Activated CD8-positive, alpha-beta T cell treated with anti-CD3 and anti-CD28 coated beads for 36 hours (primary cell): ENCODE measurements at regions not wholly inside any gene's neighbourhood (a gene's known extent, or its start where the extent isn't known, plus 50 kb on each side); places are given as distances from the start of the nearest gene placed in this dataset.

ENCODE experiments used
- ATAC-seq: fragments of 200-7000 bp; cut with Tn5 transposase; one replicate; pipeline ENCODE4 v1.10.0; 2021; ENCODE audit warnings: mild to moderate bottlenecking, moderate library complexity
- CTCF ChIA-PET: fragments of 350-600 bp; sonication (Branson Sonifier 250); formaldehyde crosslinking; loops from one replicate; lab custom pipeline; 2021; ENCODE audit warnings: antibody characterized with exemption; lab: Charles Lee
- POLR2A ChIA-PET: fragments of 350-600 bp; sonication (Branson Sonifier 250); formaldehyde crosslinking; loops from one replicate; lab custom pipeline; 2021; ENCODE audit warnings: antibody characterized with exemption; lab: Charles Lee
- DNase-seq: peaks from one replicate; pipeline ENCODE4 v3.0.0-alpha.2; 2020
- H3K27ac Mint-ChIP-seq: one replicate; pipeline ENCODE4 v1.8.0; 2021; ENCODE audit warnings: mild to moderate bottlenecking, mixed read lengths
- H3K27me3 Mint-ChIP-seq: one replicate; pipeline ENCODE4 v1.8.0; 2021; ENCODE audit warnings: mixed read lengths
- H3K36me3 Mint-ChIP-seq: one replicate; pipeline ENCODE4 v1.8.0; 2021; ENCODE audit warnings: low read depth, mixed read lengths
- H3K4me1 Mint-ChIP-seq: one replicate; pipeline ENCODE4 v1.8.0; 2021; ENCODE audit warnings: low read depth, mixed read lengths
- H3K4me3 Mint-ChIP-seq: one replicate; pipeline ENCODE4 v1.8.0; 2021; ENCODE audit warnings: mild to moderate bottlenecking, moderate library complexity, mixed read lengths
- H3K9me3 Mint-ChIP-seq: one replicate; pipeline ENCODE4 v1.8.0; 2021; ENCODE audit warnings: mixed read lengths
- CTCF ChIP-seq: fragments of 200-600 bp; IDR thresholded peaks from one replicate; pipeline ENCODE4 v1.8.0; 2022; ENCODE audit warnings: antibody characterized with exemption, mild to moderate bottlenecking
- intact Hi-C: fragments of 100-400 bp; cut with micrococcal nuclease; formaldehyde crosslinking; loops from one replicate; pipeline ENCODE4 v1.10.0; 2022

GRCh38 chr15:62421289-62421688 is 256.2 kb upstream of the C2CD4B start:
- intact Hi-C loops, result no loop called here
- ChIA-PET CTCF (no interaction called here), POLR2A (no interaction called here)
- H3K4me1 Mint-ChIP-seq, result no peaks in the 10 kb centered on the region
- TF ChIP-seq CTCF, result no peak
- ATAC-seq (no peak), DNase-seq (no peak)
- no peaks in the 10 kb centered on the region for H3K9me3 Mint-ChIP-seq
- peaks cover 3% of the 10 kb centered on the region for H3K27me3 Mint-ChIP-seq
- H3K27ac Mint-ChIP-seq, result no peak overlapping the region
- no peaks in the 10 kb centered on the region for H3K36me3 Mint-ChIP-seq
- no peak overlapping the region for H3K4me3 Mint-ChIP-seq

- Mint-ChIP-seq H3K9me3 (no peaks in the 10 kb centered on the region), H3K27ac (no peak overlapping the region), H3K4me3 (no peak overlapping the region), H3K27me3 (no peaks in the 10 kb centered on the region), H3K4me1 (no peaks in the 10 kb centered on the region), H3K36me3 (no peaks in the 10 kb centered on the region)
- no peak for DNase-seq
- CTCF ChIA-PET, result no interaction called here
- TF ChIP-seq CTCF, result no peak
- POLR2A ChIA-PET, result no interaction called here
- no peak for ATAC-seq
- intact Hi-C loops, result no loop called here
Observed at GRCh38 chr15:62426387-62426956, 261.4 kb upstream of the C2CD4B start.

GRCh38 chr15:62428259-62428658 is 263.2 kb upstream of the C2CD4B start:
- no peaks in the 10 kb centered on the region for H3K4me1 Mint-ChIP-seq
- H3K9me3 Mint-ChIP-seq, result no peaks in the 10 kb centered on the region
- DNase-seq, result no peak
- H3K27me3 Mint-ChIP-seq, result no peaks in the 10 kb centered on the region
- H3K27ac Mint-ChIP-seq, result no peak overlapping the region
- intact Hi-C loops, result no loop called here
- ChIA-PET POLR2A (interaction anchor here (0.6 kb wide), 1 partner anchor 35 kb away, joined by 3 read pairs; no protein-coding TSS in a partner anchor), CTCF (no interaction called here)
- ATAC-seq, result no peak
- H3K4me3 Mint-ChIP-seq, result no peak overlapping the region
- no peaks in the 10 kb centered on the region for H3K36me3 Mint-ChIP-seq
- TF ChIP-seq CTCF, result no peak

GRCh38 chr15:62428851-62429598 is 263.9 kb upstream of the C2CD4B start:
- H3K27ac Mint-ChIP-seq, result no peak overlapping the region
- ATAC-seq, result no peak
- TF ChIP-seq CTCF, result no peak
- H3K4me3 Mint-ChIP-seq, result no peak overlapping the region
- DNase-seq, result no peak
- H3K36me3 Mint-ChIP-seq, result no peaks in the 10 kb centered on the region
- POLR2A ChIA-PET, result no interaction called here
- CTCF ChIA-PET, result interaction anchor here (1.2 kb wide), 1 partner anchor 12 kb away, joined by 3 read pairs; no protein-coding TSS in a partner anchor
- H3K4me1 Mint-ChIP-seq, result no peaks in the 10 kb centered on the region
- no peaks in the 10 kb centered on the region for H3K9me3 Mint-ChIP-seq
- H3K27me3 Mint-ChIP-seq, result no peaks in the 10 kb centered on the region
- intact Hi-C loops, result no loop called here

GRCh38 chr15:62430056-62430455 is 265.0 kb upstream of the C2CD4B start:
- DNase-seq, result no peak
- H3K36me3 Mint-ChIP-seq, result no peaks in the 10 kb centered on the region
- no peak for ATAC-seq
- H3K27ac Mint-ChIP-seq, result no peak overlapping the region
- ChIA-PET CTCF (no interaction called here), POLR2A (no interaction called here)
- no peaks in the 10 kb centered on the region for H3K4me1 Mint-ChIP-seq
- H3K4me3 Mint-ChIP-seq, result no peak overlapping the region
- no peak for TF ChIP-seq CTCF
- no peaks in the 10 kb centered on the region for H3K9me3 Mint-ChIP-seq
- intact Hi-C loops, result no loop called here
- no peaks in the 10 kb centered on the region for H3K27me3 Mint-ChIP-seq
